NCI-H1436 (cell line): ENCODE measurements at regions not wholly inside any gene's neighbourhood (a gene's known extent, or its start where the extent isn't known, plus 50 kb on each side); places are given as distances from the start of the nearest gene placed in this dataset.

Experiments
- DNase-seq: peaks from one replicate; lab custom pipeline; 2025; lab: John Stamatoyannopoulos, UW

DNA sequence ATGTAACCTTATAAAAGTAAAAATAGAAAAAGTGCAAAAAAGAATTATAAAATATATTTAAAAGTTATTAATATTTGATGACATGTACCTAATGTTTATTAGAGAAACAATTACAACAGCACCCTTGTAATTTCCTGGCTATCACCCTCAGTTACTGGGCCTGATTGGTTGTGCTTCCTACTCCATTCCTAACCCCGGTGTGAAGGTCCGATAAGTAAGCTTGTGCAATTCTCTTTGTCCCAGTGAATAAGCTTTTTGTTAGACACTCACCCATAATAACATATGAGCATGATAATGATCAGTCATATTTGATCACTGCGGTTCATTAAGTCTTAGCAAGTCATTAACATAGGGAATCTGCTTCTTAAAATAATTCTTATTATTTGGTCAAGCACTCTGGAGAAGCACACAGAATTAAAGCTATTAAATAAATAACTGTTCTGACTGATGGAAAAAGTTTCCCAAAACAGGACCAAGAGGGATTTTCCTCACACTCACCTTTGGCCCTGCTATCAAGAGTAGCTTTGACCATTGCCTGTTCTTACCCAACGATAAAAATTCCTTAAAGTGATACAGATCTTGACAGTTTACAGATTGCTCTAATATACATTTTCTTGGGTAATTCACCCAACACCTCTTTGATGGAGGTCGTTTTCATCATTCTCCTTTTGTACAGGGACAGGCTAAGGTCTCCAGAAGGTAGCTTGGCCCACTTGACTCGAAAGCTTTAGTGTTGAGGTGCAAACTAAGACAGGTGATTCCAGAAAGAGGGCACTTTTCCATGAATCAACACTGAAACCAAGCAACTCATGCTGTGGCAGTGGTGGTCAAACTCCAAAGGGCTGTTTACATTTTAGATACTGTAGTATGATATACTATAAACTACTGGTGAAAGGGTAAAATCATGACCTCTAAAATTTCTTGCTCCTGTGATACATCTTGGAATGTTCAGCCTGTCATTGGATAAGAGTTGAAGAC is 543.0 kb upstream of the KCNMB2 start:
- DNase-seq, result no peak

- no peak for DNase-seq
Observed at GRCh38 chr3:177994976-177995375, 541.3 kb upstream of the KCNMB2 start.

DNA sequence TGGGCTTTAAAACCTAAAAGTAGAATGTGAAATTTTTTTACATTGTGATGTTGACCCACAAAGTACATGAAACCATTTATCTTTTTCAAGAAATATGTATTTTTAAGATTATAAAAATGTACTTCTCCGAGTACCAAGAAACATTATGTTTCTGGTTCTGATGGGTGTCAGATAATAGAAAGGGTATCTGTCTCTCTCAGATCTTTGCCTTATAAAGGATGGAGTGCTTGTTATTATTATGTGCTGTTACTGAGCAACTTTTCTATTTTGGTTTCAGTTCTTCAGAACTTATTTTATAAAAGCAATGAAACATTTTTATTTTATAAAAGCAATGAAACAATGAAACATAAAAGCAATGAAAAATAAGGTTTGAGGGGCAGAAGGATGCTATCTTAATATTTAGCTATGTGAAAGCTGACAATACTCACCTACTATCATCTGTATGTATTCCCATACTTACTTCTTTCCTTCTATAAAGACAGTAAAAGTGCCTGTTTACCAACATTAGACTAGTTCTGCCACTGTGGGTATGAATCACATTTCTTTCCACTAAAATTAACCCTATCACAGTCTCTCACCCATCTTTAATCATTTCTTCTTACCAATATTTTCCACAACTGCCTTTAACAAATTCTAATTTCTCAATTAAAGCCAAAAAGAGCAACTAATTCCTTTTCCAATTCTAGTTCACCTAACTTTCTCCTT is 540.7 kb upstream of the KCNMB2 start:
- DNase-seq, result no peak

- DNase-seq, result no peak
Observed at GRCh38 chr3:178001670-178002101, 534.5 kb upstream of the KCNMB2 start.

GRCh38 chr3:178002113-178002512 is 534.1 kb upstream of the KCNMB2 start:
- DNase-seq, result peak; percentile 70

DNA sequence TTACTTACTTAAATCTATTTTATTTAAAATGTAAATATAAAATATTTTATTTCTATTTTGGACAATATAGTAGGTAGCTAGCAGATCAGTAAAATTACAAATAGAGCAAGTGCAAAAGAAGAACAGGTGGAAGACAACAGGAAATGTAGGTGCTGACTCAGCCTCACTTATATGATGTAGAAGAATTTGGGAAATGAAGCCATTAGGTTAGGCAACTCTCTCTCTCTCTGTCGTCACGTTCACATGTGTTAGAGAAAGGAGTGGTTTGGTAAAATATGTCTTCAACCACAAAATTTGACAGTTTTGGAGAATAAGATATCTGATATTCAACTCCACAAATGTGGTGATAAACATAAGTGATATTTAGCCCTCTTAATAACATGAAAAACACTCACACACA is 532.5 kb upstream of the KCNMB2 start:
- DNase-seq, result no peak

DNA sequence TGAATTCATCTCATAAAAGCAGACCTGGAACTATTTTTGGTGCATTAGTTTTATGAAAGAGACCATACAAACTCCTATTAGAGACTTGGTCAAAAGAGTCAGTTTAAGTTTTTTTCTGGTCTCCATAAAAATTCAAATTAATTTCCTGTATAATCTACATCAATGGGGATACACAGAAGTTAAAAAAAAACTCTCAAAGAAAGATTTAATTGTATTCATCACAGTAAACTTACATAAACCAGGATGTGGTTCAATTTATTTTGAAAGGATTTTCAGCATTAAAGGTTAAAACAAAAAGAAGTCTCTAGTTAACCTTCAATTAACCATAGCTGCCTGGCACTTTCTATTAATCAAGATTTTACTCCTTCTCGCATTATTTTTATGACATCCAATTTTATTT is 530.3 kb upstream of the KCNMB2 start:
- DNase-seq, result no peak

DNA sequence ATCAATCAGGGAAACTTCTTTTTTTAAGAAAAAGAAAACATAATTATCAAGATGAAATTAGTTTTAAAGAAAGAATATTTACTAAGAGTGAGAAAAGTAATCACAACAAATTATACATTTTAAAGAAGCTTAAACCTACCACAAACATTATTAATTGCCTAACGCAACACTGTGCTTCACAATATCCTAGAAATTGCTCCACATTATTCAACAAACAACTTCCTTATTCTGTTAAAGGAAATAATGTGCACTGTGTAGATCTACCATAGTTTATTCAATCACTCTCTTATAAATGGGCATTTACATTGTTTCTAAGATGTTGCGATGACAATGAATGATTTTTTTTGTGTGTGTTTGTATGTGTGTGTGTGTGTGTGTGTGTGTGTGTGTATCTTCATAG is 525.9 kb upstream of the KCNMB2 start:
- DNase-seq, result no peak

DNA sequence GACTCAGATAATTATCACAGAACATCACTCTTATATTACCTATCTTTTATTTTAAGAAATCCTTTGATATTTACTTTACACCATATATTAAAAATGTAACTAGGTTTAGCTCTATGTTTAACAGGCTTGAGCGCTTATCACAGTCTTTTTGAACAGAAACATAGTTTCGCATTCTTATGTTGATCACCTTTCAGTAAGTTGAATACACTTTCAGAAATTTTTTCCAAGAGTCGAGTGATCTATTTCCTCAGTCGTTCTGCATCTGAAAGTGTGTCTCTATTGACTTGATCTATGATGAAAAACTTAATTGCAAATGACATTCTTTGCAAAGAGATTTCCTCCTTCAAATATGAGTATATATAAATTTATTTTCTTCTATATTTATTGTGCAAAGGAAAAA is 516.6 kb upstream of the KCNMB2 start:
- DNase-seq, result no peak

DNA sequence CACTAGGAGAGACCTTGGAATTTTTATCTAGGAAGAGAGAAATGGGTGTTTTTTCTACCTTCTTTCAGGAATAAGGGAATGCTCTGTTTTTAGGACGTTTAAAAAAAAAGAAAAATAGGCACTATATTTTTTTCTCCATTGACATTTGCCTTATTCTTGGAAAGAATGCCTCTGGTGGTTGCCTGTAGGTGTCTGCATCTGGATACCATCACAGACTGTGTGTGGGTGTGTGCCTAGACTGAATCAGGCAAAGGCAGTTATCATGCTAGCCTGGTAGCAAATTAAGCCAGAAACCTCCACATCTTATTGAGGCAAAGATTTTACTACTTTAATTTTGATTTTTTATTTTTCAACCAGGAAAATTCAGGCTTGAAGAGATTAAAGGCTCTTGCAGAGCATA is 513.6 kb upstream of the KCNMB2 start:
- no peak for DNase-seq

- no peak for DNase-seq
Observed at GRCh38 chr3:178028933-178029332, 507.3 kb upstream of the KCNMB2 start.

DNA sequence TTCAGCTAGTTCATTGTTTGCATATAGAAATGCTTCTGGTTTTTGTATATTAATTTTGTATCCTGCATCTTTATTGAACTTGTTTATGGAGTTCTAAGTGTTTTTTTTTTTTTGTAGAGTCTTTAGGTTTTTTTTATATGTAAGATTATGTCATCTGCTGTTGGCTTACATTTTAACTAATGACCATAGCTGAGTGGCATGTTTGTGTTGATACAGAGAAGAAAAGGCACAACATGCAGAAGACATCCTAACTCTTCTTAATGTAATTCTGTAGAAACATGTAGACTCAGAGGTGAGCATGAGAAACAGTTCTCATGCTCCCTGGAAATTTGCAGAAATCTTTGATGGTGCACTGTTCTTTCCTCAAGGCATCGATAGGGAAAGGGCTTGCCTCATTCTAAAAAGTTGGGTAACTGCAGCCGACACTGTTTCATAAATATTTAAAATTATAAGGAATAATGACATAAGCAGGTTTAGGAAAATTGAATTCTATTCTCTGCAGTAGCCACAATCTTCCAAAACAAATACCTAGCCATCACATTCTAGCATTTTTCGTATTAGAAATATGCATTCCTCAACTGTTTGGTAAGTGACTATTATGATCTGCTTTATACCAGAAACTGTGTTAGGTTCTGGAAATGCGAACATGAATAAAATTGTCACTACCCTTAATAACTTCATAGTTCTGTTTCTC is 499.6 kb upstream of the KCNMB2 start:
- no peak for DNase-seq

- DNase-seq, result no peak
Observed at GRCh38 chr3:178041931-178042330, 494.3 kb upstream of the KCNMB2 start.

DNA sequence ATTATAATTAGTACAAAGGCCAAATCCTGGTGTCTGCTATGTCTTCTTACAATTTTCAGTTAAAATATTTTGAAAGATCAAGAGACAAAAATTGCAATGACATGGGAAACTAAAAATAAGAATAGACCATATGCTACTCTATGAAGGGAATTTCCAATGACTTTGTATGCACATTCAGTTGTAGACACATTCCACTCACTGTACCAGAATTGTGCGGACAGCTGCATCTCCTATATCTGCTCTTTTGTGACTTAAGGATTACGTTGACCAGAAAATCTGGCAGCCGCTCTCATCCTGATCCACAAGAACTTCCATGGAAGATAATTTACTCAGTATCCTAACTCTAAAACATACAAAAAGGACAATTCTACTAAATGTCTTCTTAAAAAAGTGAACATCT is 493.9 kb upstream of the KCNMB2 start:
- DNase-seq, result no peak

DNA sequence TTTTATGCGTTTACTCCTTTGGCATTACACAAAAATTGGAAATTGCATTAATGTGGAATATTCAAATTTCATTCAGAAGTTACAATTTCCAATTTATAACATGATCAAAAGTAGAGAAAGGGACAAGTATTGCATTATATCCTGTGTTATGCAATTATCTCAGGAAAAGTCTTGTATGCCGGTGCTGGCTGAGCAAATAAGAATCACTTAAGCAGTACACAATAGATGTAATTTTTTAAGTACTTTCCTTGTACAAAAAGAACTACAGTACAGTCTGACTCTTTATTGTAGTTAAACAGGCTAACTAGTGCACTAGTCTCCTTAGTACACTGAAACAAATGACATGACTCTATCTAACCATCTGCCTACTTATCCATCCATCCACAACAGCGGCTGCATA is 493.2 kb upstream of the KCNMB2 start:
- peak; percentile 38 for DNase-seq

DNA sequence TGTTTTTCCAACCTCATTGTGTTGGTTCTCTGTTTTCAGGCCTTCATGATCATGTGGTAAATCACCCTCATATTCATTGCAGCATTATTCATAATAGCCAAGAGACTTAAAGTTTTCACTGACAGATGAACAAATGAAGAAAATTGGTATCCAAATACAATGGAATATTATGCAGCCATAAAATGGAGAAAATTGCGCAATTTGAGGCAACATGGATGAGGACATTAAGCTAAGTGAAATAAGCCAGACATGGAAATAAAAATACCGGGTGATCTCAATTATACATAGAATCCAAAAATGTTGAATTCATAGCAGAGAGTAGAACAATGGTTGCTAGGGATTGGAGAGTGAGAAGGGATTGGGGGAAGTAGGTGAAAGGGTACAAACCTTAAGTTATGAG is 491.9 kb upstream of the KCNMB2 start:
- no peak for DNase-seq

DNA sequence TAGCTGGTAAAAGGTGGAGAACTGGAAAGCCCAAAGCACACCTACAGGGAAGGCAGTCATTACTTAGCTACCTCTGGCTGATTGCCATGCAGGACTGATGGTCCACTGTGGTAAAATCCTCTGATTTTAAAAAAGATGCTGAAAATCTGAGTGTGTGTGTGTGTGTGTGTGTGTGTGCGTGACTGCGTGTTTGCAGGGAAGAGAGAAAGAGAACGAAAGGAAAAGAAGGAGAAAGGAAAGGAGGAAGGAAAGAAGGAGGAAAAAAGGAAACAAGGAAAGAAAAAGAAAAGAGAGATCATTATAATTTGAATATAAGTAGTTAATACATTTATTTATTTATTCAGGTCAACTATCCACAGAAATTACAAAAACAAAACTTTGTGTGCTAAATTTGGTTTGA is 488.7 kb upstream of the KCNMB2 start:
- no peak for DNase-seq

GRCh38 chr3:178048768-178049167 is 487.5 kb upstream of the KCNMB2 start:
- no peak for DNase-seq

GRCh38 chr3:178054471-178054870 is 481.8 kb upstream of the KCNMB2 start:
- no peak for DNase-seq

DNA sequence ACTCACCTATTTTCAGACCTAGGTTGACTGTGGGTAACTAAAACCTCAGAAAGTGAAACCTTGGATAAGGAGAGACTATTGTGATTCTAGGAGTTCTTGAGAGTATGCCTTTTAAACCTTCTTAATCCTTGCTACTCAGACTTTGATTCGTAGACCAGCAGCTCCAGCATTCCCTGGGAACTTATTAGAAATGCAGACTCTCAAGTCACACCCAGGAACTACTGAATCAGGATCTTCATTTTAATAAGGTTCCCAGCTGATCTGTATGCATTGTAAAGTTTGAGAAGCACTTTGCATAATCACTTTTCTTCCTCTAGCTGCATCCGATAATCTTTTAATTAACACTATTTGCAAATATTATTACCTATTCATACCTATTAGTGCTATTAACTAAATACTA is 480.3 kb upstream of the KCNMB2 start:
- no peak for DNase-seq

DNA sequence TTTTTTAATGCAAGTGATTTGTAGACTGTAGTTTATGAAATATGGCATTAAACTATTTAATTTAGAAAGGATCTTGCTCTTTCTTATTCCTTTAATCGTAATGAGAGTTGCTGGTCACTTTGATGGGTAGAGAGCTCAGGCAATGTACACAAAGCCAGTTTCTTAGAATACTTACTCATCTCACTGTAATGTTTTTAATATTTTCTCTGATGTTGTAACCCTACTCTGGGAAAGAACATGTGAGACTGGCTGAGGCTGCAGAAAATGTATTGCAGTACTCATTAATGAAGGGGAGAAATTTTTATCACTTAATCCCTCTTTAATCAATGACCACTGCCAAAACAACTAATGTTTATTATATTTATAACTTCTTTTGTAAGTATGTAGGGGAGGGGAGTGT is 479.4 kb upstream of the KCNMB2 start:
- DNase-seq, result no peak

GRCh38 chr3:178058629-178059028 is 477.6 kb upstream of the KCNMB2 start:
- no peak for DNase-seq

GRCh38 chr3:178059119-178059518 is 477.1 kb upstream of the KCNMB2 start:
- DNase-seq, result no peak
